GM21381 (cell line): ENCODE measurements at regions not wholly inside any gene's neighbourhood (a gene's known extent, or its start where the extent isn't known, plus 50 kb on each side); places are given as distances from the start of the nearest gene placed in this dataset.

Experiments
- ATAC-seq: cut with Tn5 transposase; IDR thresholded peaks from one replicate; pipeline ENCODE4 v1.9.1; 2021; ENCODE audit warnings: mild to moderate bottlenecking, moderate library complexity; ENCODE audit not compliant: unreplicated experiment

GRCh38 chr6:87815449-87815848, 113.4 kb upstream of the AKIRIN2 start:
- no peak for ATAC-seq

DNA sequence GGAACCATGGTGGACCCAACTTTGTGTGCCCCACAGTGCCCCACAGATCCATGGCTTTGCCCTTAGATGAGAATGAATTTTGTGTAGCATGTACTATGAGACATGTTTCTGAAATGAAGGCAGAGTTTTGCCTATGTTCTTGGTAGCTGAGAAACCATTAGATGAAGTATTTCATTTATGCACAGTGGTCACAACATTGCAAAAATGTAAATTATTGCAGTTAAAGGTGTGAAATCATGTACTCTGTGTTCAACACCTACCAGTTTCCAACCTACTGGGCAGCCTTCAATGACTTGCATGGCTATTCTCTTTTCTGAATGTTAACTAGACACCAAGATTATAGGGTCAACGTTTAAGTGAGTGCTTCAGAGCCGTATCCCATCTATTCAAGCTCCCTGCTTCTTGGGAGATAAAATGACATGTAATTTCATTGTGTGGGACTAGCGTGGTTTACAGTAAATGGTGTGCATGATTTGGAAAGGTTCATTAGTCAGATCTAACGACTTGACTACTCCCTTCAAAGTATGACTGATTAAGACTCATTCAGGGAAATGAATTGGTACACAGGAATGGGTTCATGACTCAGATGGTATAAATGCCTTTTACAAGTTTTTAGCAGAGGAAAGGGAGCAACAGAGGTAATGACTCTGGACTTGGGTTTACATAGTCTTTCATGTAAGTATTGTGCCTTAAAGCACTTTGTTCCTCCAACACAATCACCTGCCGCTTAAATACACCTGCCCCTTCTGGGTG, 106.1 kb upstream of the AKIRIN2 start:
- ATAC-seq = no peak

GRCh38 chr6:87807475-87807874, 105.4 kb upstream of the AKIRIN2 start:
- peak; percentile 83 for ATAC-seq

DNA sequence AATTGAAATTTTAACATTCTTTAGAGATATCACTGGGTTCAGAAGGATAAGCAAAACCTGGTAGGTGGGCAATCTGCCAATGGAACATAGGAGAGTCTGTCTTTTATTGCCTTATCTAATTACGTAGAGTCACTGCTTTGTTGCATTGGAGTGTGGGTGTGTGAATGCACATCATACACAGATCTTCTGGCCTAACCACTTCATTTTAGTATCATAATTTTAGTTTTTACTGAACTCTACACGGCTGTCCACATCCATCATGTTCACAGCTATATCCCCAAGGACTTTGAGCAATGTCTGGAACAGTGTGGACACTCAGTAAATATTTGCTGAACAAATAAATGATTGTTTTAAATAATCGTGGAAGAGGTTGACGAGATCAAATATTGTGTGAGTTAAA, 104.6 kb upstream of the AKIRIN2 start:
- no peak for ATAC-seq

GRCh38 chr6:87806099-87806498, 104.1 kb upstream of the AKIRIN2 start:
- no peak for ATAC-seq

DNA sequence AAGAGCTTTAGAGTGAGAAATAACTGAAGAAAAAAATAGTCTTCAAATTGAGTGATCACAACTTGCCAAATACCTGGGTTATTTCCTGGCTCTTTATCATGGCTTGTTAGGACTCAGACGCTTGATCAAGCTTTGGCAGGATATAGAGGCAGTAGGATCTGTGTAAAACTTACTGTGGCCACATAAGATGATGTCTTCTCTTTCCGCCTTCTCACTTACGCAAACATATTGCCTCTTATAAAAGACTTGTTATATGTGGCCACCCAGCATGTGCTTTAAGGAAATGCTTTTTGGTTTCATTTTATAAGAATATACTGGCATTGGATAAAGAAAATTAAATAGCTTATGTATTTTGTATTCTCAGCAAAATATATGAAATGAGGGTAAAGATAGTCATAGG, 101.8 kb upstream of the AKIRIN2 start:
- no peak for ATAC-seq

DNA sequence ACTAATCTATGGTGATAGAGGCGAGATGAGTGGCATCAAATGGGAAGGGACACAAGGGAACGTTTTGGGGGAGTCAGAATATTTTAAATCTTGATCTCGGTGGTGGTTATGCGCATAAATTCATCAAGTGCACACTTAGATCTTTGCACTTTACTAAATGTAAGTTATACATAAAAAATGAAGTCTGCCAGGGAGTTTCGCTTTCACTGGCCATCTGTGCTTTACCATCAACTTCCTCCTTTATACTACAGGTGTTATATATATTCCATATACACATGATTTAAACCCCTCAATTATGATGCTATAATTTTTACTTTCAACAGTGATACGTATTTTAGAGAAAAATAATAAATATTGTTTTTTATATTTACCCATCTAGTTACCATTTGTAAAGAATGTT, 97.6 kb upstream of the AKIRIN2 start:
- ATAC-seq = peak; percentile 36

GRCh38 chr6:87798393-87799278, 96.6 kb upstream of the AKIRIN2 start:
- ATAC-seq = no peak

DNA sequence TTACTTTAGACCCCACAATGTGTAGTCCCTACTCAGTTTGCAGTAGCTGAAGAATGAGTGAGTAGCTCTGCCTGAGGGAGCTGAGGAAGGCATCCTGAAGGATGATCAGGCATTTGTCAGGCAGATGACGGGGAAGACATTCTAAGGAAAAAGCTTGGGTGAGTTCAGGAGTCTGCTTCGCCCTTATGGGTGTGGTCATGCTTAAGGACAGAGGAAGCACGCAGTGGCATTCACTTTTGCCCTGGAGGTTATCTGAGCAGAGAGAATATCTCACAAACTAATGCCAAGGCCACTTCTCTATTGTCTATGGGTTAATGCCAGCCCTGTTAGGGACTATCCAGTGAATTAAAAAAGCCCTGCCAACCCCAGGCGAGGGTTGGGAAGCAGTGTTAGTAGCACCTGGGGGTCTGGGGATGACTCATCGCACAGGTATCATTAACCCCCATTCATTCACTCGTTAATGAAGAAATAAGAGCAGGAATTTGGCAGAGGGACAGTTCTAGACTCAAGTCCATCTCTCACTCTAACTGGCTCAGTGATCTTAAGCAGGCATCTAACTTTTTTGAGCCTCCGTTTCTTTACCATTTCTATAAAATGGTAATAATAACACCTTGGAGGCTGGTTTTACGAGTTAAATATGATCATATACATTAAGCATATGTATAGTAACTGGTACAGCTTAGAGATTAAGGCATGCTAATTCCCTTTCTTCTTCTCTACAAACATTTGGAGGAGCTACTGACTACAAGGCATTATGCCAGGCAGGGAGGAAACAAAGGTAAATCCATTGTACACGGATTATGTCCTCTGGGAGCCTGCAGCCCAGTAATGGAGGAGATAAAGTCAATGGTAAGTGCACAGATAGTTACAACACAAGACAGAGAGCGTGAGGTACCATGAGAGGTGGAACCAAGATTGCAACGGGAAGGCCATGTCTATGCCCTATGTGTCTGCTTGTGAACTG, 93.2 kb upstream of the AKIRIN2 start:
- no peak for ATAC-seq

GRCh38 chr6:87793315-87793714, 91.3 kb upstream of the AKIRIN2 start:
- ATAC-seq = no peak

GRCh38 chr6:87791982-87792381, 89.9 kb upstream of the AKIRIN2 start:
- ATAC-seq = no peak

- no peak for ATAC-seq
Measured at GRCh38 chr6:87791485-87791884, 89.5 kb upstream of the AKIRIN2 start.

- ATAC-seq = no peak
Measured at GRCh38 chr6:87791029-87791428, 89.0 kb upstream of the AKIRIN2 start.

- ATAC-seq = no peak
Measured at GRCh38 chr6:87789900-87790290, 87.9 kb upstream of the AKIRIN2 start.

- ATAC-seq = no peak
Measured at GRCh38 chr6:87789198-87789899, 87.3 kb upstream of the AKIRIN2 start.

DNA sequence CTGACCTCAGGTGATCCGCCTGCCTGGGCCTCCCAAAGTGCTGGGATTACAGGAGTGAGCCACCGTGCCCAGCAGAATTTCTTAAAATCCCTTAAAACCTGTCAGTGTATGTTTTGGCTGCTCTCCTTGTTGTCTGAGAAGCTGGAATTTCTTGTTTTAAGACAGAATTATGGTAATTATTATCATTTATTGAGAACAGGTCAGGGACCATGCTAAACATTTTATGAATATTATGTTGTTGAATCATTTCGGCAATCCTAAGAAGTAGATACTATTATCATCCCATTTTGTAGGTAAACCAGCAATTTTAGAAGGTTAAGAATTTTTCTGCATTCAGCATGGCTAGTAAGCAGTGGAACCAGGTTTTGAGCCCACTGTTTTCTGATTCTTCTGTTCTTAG, 86.1 kb upstream of the AKIRIN2 start:
- no peak for ATAC-seq

DNA sequence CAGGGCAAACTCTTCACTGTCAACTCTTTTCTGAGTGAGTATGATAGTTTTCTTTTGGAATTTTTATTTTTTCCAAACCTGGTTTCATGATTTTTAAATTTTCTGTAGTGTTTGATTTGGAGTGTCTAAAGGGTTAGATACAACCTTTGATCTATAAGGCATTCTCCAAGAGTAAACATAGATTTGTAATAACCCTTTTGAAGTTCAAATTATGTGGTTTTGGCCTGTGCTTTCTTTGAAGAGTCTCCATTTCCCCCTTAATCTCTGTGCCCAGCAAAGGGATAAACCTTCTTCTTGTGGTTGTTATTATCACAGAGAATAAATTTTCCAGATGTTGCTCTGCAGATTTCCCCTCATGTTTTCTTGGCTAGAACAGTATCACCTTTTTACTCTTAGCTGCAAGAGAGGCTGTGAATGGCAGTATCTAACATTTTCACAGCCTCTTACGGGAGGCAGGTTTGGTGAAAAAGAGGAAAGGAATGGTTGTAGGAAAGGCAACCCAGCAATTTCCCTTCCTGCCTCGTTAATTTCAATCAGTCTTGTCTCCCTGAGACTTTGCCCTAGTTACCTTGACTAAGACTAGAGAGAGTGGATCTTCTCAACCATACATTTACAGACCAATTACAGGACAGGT, 83.3 kb upstream of the AKIRIN2 start:
- ATAC-seq = no peak

GRCh38 chr6:87784690-87785089, 82.7 kb upstream of the AKIRIN2 start:
- no peak for ATAC-seq

DNA sequence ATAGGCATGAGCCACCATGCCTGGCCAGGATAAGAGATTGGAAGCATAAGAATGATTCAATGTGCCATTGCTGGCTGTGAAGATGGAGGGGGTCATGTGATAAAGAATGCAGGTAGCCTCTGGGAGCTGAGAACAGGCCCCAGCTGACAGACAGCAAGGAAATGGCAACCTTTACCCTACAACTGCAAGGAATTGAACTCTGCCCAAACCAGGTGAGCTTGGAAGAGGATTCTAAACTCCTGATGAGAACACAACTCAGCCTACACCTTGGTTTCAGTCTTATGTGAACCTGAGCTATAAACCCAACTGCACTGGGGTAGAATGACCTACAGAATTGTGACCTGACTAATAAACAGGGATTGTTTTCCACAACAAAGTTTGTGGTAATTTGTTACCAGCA, 82.0 kb upstream of the AKIRIN2 start:
- ATAC-seq = no peak

DNA sequence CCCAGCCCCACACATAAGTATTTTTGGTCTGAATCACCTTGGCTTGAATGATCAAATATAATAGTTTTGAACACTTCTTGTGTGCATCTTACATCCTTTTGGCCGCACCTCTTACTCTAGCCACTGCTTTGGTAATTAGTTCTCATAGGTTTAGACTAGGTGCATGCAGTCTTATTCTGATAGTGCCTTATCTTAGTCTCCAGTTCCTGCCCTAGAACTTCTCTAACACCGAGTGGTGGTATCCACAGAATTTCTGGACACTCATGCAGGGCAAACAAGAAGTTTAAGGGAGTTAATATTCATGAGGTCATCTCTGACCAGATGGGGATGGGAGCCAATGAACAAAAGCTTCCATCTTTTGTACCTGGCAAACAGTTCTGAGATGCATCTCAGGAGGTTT, 77.5 kb upstream of the AKIRIN2 start:
- no peak for ATAC-seq
